Hematopoietic multipotent progenitor cell (in vitro differentiated cells): ENCODE measurements at regions not wholly inside any gene's neighbourhood (a gene's known extent, or its start where the extent isn't known, plus 50 kb on each side); places are given as distances from the start of the nearest gene placed in this dataset.
A peak's percentile ranks its signal among the peaks of the same experiment; 100 is the strongest.

ENCODE experiments used
- DNase-seq, 3 donors: peaks; one replicate each; pipeline ENCODE4 v3.0.0-alpha.2; 2011 to 2015; ENCODE audit warnings: low read depth in 2 of 3, low spot score in 2 of 3

GRCh38 chrX:68931345-68931744 lies 102.5 kb downstream of the EFNB1 start:
- no peak for DNase-seq

GRCh38 chrX:68930542-68931317 lies 101.9 kb downstream of the EFNB1 start:
- DNase-seq = peak in 1 of 3 donors; percentile 22

GRCh38 chrX:68929332-68930150 lies 100.7 kb downstream of the EFNB1 start:
- peak in 1 of 3 donors; percentile 21 for DNase-seq

- no peak for DNase-seq
Measured at GRCh38 chrX:68928401-68928800, 99.6 kb downstream of the EFNB1 start.

DNA sequence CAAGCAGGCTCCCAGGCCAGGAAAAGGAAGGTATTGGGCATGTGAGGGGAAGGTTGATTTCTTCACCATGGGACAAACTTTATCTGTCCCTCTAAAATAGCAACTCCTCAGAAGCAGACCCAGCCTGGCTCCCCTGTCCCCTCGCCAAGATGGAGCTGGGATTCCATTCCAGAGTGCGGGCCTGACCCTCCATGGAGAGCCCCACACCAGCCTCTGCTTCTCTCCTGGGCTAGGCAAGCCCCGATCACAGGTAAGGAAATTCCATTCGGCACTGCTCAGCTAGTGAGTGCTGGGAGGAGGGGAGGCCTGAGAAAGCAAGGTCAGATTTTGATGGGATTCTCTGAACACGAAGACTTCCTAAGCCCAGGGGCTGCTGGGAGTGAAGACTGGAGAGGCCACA lies 98.4 kb downstream of the EFNB1 start:
- no peak for DNase-seq

DNA sequence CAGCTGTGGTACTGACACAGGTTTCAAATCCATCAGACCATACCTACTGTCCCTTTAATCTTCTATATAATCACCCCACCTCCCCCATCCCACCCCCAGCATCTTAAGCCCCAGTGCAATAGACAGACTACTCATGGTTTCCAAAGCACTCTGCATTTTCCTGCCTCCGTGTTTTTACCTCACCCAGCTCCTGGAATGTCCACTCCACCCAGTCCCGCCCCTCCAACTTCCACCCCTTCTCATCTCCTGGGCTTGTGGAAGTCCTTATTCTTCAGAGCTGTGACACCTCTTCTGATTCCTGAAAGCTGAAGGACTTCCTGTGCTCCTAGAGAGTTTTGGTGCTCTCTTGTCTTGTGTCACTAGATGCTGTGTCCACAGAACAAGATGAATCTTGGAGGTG lies 94.3 kb downstream of the EFNB1 start:
- no peak for DNase-seq

DNA sequence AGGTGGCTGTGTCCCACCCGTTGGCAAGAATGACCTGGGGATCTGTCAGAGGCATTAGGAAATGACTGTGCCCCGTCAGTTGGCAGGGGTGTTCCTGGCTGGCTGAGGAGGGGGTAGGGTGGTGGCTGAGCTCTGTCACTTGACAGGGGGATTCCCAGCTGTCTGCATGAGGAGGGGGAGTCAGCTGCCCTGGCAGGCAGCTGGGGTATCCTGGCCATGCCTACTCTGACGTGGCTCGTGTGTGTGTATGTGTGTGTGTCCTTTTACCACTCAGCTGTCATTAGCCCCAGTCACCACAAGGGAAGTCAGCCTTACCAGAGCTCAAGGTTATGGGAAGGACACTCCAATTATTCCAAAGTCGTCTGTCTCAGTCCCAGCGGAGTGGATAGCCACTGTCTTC lies 93.2 kb downstream of the EFNB1 start:
- DNase-seq = peak in 2 of 3 donors; percentile 88 to 90

GRCh38 chrX:68920561-68920960 lies 91.7 kb downstream of the EFNB1 start:
- no peak for DNase-seq

DNA sequence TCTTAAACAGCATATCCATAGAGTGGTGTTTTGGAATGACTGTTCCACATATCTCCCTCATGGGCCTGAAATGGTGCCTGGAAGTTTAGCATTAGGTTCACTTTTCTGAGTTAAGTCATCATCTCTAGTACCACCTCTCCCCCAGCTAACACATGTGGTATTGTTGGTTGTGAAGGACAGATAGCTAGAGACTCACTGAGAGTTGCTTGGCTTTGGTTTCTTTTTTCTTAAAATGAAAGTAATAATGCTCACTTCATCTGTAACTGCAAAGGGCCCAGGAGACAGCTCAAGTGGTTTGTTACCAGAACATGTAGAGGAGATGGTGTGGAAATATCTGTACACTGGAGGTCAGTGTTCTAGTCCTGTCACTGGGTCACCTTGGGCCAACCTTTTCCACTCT lies 90.9 kb downstream of the EFNB1 start:
- no peak for DNase-seq

DNA sequence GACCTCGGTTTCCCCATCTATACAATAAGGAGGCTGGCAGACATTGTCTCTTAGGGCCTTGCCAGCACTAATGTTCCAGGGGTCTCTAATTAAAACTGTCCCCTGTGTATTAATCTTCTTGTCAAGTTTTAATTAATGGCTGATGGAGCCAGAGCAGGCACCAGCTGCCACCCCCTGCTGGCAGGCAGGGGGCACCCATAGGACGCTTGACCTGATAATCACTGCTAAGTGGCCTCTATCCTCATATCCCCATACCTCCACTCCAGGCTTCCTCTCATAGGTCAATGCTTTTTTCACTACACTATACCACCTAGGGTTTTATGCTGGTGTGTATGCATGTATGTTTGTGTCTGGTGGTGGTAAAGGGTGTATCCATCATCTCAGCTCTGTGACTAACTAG lies 89.4 kb downstream of the EFNB1 start:
- DNase-seq = no peak

DNA sequence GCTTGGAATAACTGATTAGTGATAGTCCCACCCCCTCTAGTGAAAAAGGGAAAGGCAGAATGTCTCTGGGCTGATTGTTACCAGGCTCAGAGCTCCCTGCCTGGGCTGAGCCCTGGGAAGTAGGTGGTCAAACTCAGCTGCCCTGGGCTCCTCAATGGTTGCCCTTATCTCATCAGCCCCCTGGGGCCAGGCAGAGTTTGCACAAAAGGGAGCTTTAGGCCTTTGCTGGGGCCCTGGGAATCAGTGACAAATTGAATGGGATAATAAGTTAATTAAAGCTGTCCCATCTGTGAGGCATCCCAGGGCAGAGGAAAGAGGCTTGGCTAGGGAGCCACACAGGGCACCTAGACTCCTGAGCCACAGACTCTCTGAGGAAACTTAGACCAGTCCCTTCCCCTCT lies 89.0 kb downstream of the EFNB1 start:
- no peak for DNase-seq

- no peak for DNase-seq
Measured at GRCh38 chrX:68916891-68917290, 88.1 kb downstream of the EFNB1 start.

- no peak for DNase-seq
Measured at GRCh38 chrX:68915778-68916177, 87.0 kb downstream of the EFNB1 start.

DNA sequence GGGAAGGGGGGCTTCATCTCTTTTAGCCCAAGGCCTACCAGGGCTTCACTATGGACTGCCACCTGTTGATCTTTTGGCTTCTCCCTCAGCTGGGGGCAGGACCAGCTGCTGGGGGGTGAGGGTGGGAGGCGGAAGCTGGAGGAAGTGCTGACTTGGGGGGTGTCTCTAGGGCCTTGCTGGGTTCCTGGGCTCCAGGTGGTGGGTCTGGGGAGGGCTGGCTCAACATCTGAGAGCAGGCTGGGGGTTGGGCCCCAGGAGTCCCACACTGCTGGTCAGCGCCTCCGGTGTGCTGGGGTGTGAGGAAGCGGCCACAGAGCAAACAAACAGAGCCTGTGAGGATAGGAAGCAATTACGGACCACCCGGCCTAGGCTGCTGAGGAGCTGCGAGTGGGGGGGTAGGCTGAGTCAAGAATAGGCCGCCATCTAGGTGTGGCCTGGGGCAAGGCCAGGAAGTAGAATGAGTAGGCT lies 85.7 kb downstream of the EFNB1 start:
- no peak for DNase-seq

DNA sequence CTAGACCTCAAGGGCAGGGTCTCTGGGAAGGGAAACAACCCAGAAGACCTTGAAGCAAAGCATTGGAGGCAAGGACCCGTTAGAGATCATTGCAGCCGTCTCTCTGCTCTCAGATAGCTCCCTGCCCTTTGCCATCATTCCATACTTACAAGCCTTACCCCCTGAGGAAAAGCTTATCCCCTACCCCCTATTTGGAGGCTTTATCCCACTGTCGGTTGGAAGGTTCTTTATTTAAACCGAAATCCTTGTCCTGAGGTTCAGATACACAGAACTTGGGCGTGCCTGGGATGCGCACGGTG lies 84.4 kb downstream of the EFNB1 start:
- DNase-seq = no peak

GRCh38 chrX:68912113-68912512 lies 83.3 kb downstream of the EFNB1 start:
- DNase-seq = peak in 2 of 3 donors; percentile 45 to 64

- no peak for DNase-seq
Measured at GRCh38 chrX:68910731-68911428, 82.1 kb downstream of the EFNB1 start.

DNA sequence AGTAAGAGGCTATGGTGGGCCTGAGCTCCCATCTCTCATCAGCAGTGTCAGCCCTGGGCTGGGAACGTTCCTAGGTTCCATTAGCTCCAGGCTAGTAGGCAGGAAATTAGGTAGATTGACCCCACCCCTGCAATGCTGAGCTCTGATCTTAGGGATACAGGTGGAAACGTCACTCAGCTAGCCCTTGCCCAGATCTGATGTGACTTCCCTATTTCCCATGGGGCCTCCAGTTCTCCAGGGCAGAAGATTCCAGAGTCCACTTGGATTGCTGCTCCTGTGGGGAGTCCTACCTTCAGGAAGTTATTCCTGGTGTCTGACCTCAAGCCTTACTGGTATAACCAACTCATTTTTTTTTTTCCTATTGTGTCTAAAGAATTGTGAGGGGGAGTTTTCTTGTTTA lies 81.1 kb downstream of the EFNB1 start:
- no peak for DNase-seq

DNA sequence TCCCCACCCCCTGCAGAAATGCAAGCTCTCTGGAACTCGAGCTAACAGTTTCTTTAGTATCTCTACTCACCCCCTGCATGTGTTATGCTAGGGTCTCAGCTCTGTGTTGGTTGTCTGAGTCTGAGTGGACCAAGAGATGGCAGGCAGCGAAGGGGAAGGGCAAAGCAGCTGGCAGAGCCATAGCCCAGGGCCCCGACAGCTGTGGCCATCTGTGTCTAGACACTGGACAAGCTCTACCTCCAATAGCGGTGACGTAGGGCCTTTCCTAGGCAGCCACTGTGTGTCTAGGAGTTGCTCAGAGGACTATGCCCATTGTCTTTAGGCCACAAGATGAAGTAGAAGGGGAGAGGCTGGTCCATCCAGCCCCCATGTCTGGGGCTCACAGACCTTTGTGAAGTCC lies 79.2 kb downstream of the EFNB1 start:
- no peak for DNase-seq

GRCh38 chrX:68902706-68903504 lies 74.1 kb downstream of the EFNB1 start:
- no peak for DNase-seq

DNA sequence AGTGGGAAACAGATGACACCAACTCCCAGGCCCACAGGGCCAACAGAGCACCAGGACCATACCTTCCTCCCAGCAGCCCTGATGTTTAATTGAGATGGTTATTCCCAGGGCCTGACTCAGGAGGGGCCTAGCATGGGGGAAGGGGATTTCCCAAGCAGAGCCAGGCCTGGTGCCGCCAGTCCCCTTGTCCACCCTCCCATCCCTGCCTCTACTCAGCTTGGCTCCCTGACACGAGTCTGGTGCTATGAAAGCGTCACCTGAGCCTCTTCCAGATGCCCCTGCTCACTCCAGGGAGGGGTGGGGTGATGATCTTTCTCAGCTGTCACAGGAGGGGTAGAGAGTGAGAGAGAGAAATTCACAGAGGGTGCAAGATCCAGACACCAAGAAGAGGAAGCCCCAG lies 72.7 kb downstream of the EFNB1 start:
- no peak for DNase-seq
